ENCODE measurements at regions not wholly inside any gene's neighbourhood (a gene's known extent, or its start where the extent isn't known, plus 50 kb on each side); places are given as distances from the start of the nearest gene placed in this dataset.
"Not testable (repeated sequence)": the region's sequence is repeated elsewhere in the genome, so short reads cannot be mapped to it uniquely, and the experiment has no call there.

GRCh38 chr12:34168507-34168906 lies 146.2 kb downstream of the ALG10 start:
- H3K4me3 ChIP-seq (ENCODE audit: low read depth, low read length); H3K36me3 ChIP-seq (ENCODE audit: control insufficient read depth, insufficient read depth, low read length); H3K27me3 ChIP-seq (ENCODE audit: control insufficient read depth, insufficient read depth, low read length); DNase-seq (ENCODE audit: low read depth in 4 of 6, low spot score in 6 of 6); H3K27ac ChIP-seq (ENCODE audit: low read depth, low read length); H3K9me3 ChIP-seq (ENCODE audit: control insufficient read depth, insufficient read depth, low read length); H3K4me1 ChIP-seq (ENCODE audit: control insufficient read depth, insufficient read depth, low read length): not testable (repeated sequence)
- WGBS (ENCODE audit: insufficient coverage) = no CpG with 5 or more reads among the region's 1 CpG

GRCh38 chr12:34186492-34186891 lies 164.2 kb downstream of the ALG10 start:
- Histone ChIP-seq H3K9me3 (ENCODE audit: control insufficient read depth, insufficient read depth, low read length) (peaks cover 2% of the 10 kb centered on the region), H3K27me3 (ENCODE audit: control insufficient read depth, insufficient read depth, low read length) (no peaks in the 10 kb centered on the region), H3K4me3 (ENCODE audit: low read depth, low read length) (no peak overlapping the region), H3K36me3 (ENCODE audit: control insufficient read depth, insufficient read depth, low read length) (no peaks in the 10 kb centered on the region), H3K27ac (ENCODE audit: low read depth, low read length) (no peak overlapping the region), H3K4me1 (ENCODE audit: control insufficient read depth, insufficient read depth, low read length) (no peaks in the 10 kb centered on the region)
- WGBS (ENCODE audit: insufficient coverage) = no CpG with 5 or more reads among the region's 2 CpGs
- no peak for DNase-seq (ENCODE audit: low read depth in 4 of 6, low spot score in 6 of 6)

- Histone ChIP-seq H3K36me3 (ENCODE audit: control insufficient read depth, insufficient read depth, low read length) (no peaks in the 10 kb centered on the region), H3K27me3 (ENCODE audit: control insufficient read depth, insufficient read depth, low read length) (no peaks in the 10 kb centered on the region), H3K9me3 (ENCODE audit: control insufficient read depth, insufficient read depth, low read length) (peaks cover 2% of the 10 kb centered on the region), H3K4me1 (ENCODE audit: control insufficient read depth, insufficient read depth, low read length) (no peaks in the 10 kb centered on the region), H3K4me3 (ENCODE audit: low read depth, low read length) (no peak overlapping the region), H3K27ac (ENCODE audit: low read depth, low read length) (no peak overlapping the region)
- no peak for DNase-seq (ENCODE audit: low read depth in 4 of 6, low spot score in 6 of 6)
- no CpG with 5 or more reads among the region's 1 CpG for WGBS (ENCODE audit: insufficient coverage)
Observed at GRCh38 chr12:34188974-34189373, 166.7 kb downstream of the ALG10 start.

GRCh38 chr12:34190054-34190453 lies 167.8 kb downstream of the ALG10 start:
- DNase-seq (ENCODE audit: low read depth in 4 of 6, low spot score in 6 of 6) = no peak
- no peaks in the 10 kb centered on the region for H3K36me3 ChIP-seq (ENCODE audit: control insufficient read depth, insufficient read depth, low read length)
- H3K4me1 ChIP-seq (ENCODE audit: control insufficient read depth, insufficient read depth, low read length) = no peaks in the 10 kb centered on the region
- H3K4me3 ChIP-seq (ENCODE audit: low read depth, low read length) = no peak overlapping the region
- no CpG with 5 or more reads among the region's 1 CpG for WGBS (ENCODE audit: insufficient coverage)
- H3K27ac ChIP-seq (ENCODE audit: low read depth, low read length) = no peak overlapping the region
- no peaks in the 10 kb centered on the region for H3K27me3 ChIP-seq (ENCODE audit: control insufficient read depth, insufficient read depth, low read length)
- H3K9me3 ChIP-seq (ENCODE audit: control insufficient read depth, insufficient read depth, low read length) = peaks cover 2% of the 10 kb centered on the region

- H3K9me3 ChIP-seq (ENCODE audit: control insufficient read depth, insufficient read depth, low read length) = peaks cover 3% of the 10 kb centered on the region
- no peak overlapping the region for H3K27ac ChIP-seq (ENCODE audit: low read depth, low read length)
- no peaks in the 10 kb centered on the region for H3K27me3 ChIP-seq (ENCODE audit: control insufficient read depth, insufficient read depth, low read length)
- no peaks in the 10 kb centered on the region for H3K4me1 ChIP-seq (ENCODE audit: control insufficient read depth, insufficient read depth, low read length)
- no peak overlapping the region for H3K4me3 ChIP-seq (ENCODE audit: low read depth, low read length)
- no peak for DNase-seq (ENCODE audit: low read depth in 4 of 6, low spot score in 6 of 6)
- no peaks in the 10 kb centered on the region for H3K36me3 ChIP-seq (ENCODE audit: control insufficient read depth, insufficient read depth, low read length)
- 73% methylated on average over 4 of the region's 7 CpGs for WGBS (ENCODE audit: insufficient coverage)
Observed at GRCh38 chr12:34198924-34199323, 176.6 kb downstream of the ALG10 start.

GRCh38 chr12:34203866-34204620 lies 181.7 kb downstream of the ALG10 start:
- DNase-seq (ENCODE audit: low read depth in 4 of 6, low spot score in 6 of 6) = no peak
- no peaks in the 10 kb centered on the region for H3K27me3 ChIP-seq (ENCODE audit: control insufficient read depth, insufficient read depth, low read length)
- 81% methylated on average over 25 of the region's 27 CpGs for WGBS (ENCODE audit: insufficient coverage)
- H3K4me1 ChIP-seq (ENCODE audit: control insufficient read depth, insufficient read depth, low read length) = no peaks in the 10 kb centered on the region
- peaks cover 4% of the 10 kb centered on the region for H3K9me3 ChIP-seq (ENCODE audit: control insufficient read depth, insufficient read depth, low read length)
- no peak overlapping the region for H3K27ac ChIP-seq (ENCODE audit: low read depth, low read length)
- H3K36me3 ChIP-seq (ENCODE audit: control insufficient read depth, insufficient read depth, low read length) = no peaks in the 10 kb centered on the region
- H3K4me3 ChIP-seq (ENCODE audit: low read depth, low read length) = no peak overlapping the region

GRCh38 chr12:34204830-34205285 lies 182.6 kb downstream of the ALG10 start:
- 74% methylated on average over 4 of the region's 12 CpGs for WGBS (ENCODE audit: insufficient coverage)

GRCh38 chr12:34205401-34205800 lies 183.1 kb downstream of the ALG10 start:
- Histone ChIP-seq H3K4me1 (ENCODE audit: control insufficient read depth, insufficient read depth, low read length) (no peaks in the 10 kb centered on the region), H3K9me3 (ENCODE audit: control insufficient read depth, insufficient read depth, low read length) (peaks cover 4% of the 10 kb centered on the region), H3K27me3 (ENCODE audit: control insufficient read depth, insufficient read depth, low read length) (no peaks in the 10 kb centered on the region), H3K4me3 (ENCODE audit: low read depth, low read length) (no peak overlapping the region), H3K27ac (ENCODE audit: low read depth, low read length) (no peak overlapping the region), H3K36me3 (ENCODE audit: control insufficient read depth, insufficient read depth, low read length) (no peaks in the 10 kb centered on the region)
- DNase-seq (ENCODE audit: low read depth in 4 of 6, low spot score in 6 of 6) = no peak
- WGBS (ENCODE audit: insufficient coverage) = 88% methylated on average over 24 of the region's 24 CpGs

More at GRCh38 chr12:34204830-34205285, 182.6 kb downstream of the ALG10 start:
- Histone ChIP-seq H3K27me3 (ENCODE audit: control insufficient read depth, insufficient read depth, low read length) (no peaks in the 10 kb centered on the region), H3K27ac (ENCODE audit: low read depth, low read length) (no peak overlapping the region), H3K4me3 (ENCODE audit: low read depth, low read length) (no peak overlapping the region), H3K36me3 (ENCODE audit: control insufficient read depth, insufficient read depth, low read length) (no peaks in the 10 kb centered on the region), H3K4me1 (ENCODE audit: control insufficient read depth, insufficient read depth, low read length) (no peaks in the 10 kb centered on the region), H3K9me3 (ENCODE audit: control insufficient read depth, insufficient read depth, low read length) (peaks cover 4% of the 10 kb centered on the region)
- no peak for DNase-seq (ENCODE audit: low read depth in 4 of 6, low spot score in 6 of 6)

GRCh38 chr12:34206061-34206785 lies 183.9 kb downstream of the ALG10 start:
- WGBS (ENCODE audit: insufficient coverage) = 68% methylated on average over 17 of the region's 18 CpGs
- Histone ChIP-seq H3K36me3 (ENCODE audit: control insufficient read depth, insufficient read depth, low read length) (no peaks in the 10 kb centered on the region), H3K4me1 (ENCODE audit: control insufficient read depth, insufficient read depth, low read length) (no peaks in the 10 kb centered on the region), H3K27ac (ENCODE audit: low read depth, low read length) (no peak overlapping the region), H3K9me3 (ENCODE audit: control insufficient read depth, insufficient read depth, low read length) (peaks cover 7% of the 10 kb centered on the region), H3K27me3 (ENCODE audit: control insufficient read depth, insufficient read depth, low read length) (no peaks in the 10 kb centered on the region), H3K4me3 (ENCODE audit: low read depth, low read length) (no peak overlapping the region)
- no peak for DNase-seq (ENCODE audit: low read depth in 4 of 6, low spot score in 6 of 6)

GRCh38 chr12:34207858-34208257 lies 185.6 kb downstream of the ALG10 start:
- 94% methylated on average over 5 of the region's 11 CpGs for WGBS (ENCODE audit: insufficient coverage)
- no peaks in the 10 kb centered on the region for H3K27me3 ChIP-seq (ENCODE audit: control insufficient read depth, insufficient read depth, low read length)
- H3K4me1 ChIP-seq (ENCODE audit: control insufficient read depth, insufficient read depth, low read length) = no peaks in the 10 kb centered on the region
- H3K36me3 ChIP-seq (ENCODE audit: control insufficient read depth, insufficient read depth, low read length) = no peaks in the 10 kb centered on the region
- no peak overlapping the region for H3K4me3 ChIP-seq (ENCODE audit: low read depth, low read length)
- H3K27ac ChIP-seq (ENCODE audit: low read depth, low read length) = no peak overlapping the region
- DNase-seq (ENCODE audit: low read depth in 4 of 6, low spot score in 6 of 6) = no peak
- H3K9me3 ChIP-seq (ENCODE audit: control insufficient read depth, insufficient read depth, low read length) = peaks cover 7% of the 10 kb centered on the region
